ENCODE measurements at regions not wholly inside any gene's neighbourhood (a gene's known extent, or its start where the extent isn't known, plus 50 kb on each side); places are given as distances from the start of the nearest gene placed in this dataset.
"Not testable (repeated sequence)": the region's sequence is repeated elsewhere in the genome, so short reads cannot be mapped to it uniquely, and the experiment has no call there.

GRCh38 chr4:38314663-38315062, 349.3 kb upstream of the KLF3 start:
- no peak for DNase-seq

GRCh38 chr4:38315286-38315685, 348.7 kb upstream of the KLF3 start:
- DNase-seq: no peak

GRCh38 chr4:38316045-38316444, 348.0 kb upstream of the KLF3 start:
- no peak for DNase-seq

- no peak for DNase-seq
These were observed 346.8 kb upstream of the KLF3 start for GRCh38 chr4:38317041-38317674.

- peak; percentile 56 for DNase-seq
These were observed 345.1 kb upstream of the KLF3 start for GRCh38 chr4:38318737-38319455.

- peak; percentile 86 for DNase-seq
These were observed 344.3 kb upstream of the KLF3 start for GRCh38 chr4:38319456-38320342.

GRCh38 chr4:38320343-38320695, 343.7 kb upstream of the KLF3 start:
- DNase-seq: no peak

- no peak for DNase-seq
These were observed 343.2 kb upstream of the KLF3 start for GRCh38 chr4:38320833-38321232.

- DNase-seq: no peak
These were observed 341.3 kb upstream of the KLF3 start for GRCh38 chr4:38322714-38323113.

GRCh38 chr4:38323141-38323641, 340.8 kb upstream of the KLF3 start:
- no peak for DNase-seq

- DNase-seq: no peak
These were observed 339.0 kb upstream of the KLF3 start for GRCh38 chr4:38324861-38325628.

GRCh38 chr4:38325629-38325913, 338.4 kb upstream of the KLF3 start:
- no peak for DNase-seq

- DNase-seq: no peak
These were observed 337.5 kb upstream of the KLF3 start for GRCh38 chr4:38326499-38326898.

- no peak for DNase-seq
These were observed 336.8 kb upstream of the KLF3 start for GRCh38 chr4:38327174-38327573.

- no peak for DNase-seq
These were observed 334.8 kb upstream of the KLF3 start for GRCh38 chr4:38328989-38329729.

GRCh38 chr4:38330321-38330720, 333.7 kb upstream of the KLF3 start:
- no peak for DNase-seq

GRCh38 chr4:38330936-38331335, 333.1 kb upstream of the KLF3 start:
- no peak for DNase-seq

GRCh38 chr4:38332699-38333098, 331.3 kb upstream of the KLF3 start:
- no peak for DNase-seq

- no peak for DNase-seq
These were observed 330.8 kb upstream of the KLF3 start for GRCh38 chr4:38333219-38333618.

GRCh38 chr4:38334791-38335190, 329.2 kb upstream of the KLF3 start:
- no peak for DNase-seq

GRCh38 chr4:38338939-38339338, 325.1 kb upstream of the KLF3 start:
- DNase-seq: not testable (repeated sequence)

GRCh38 chr4:38343608-38344007, 320.4 kb upstream of the KLF3 start:
- no peak for DNase-seq
